ENCODE measurements at regions not wholly inside any gene's neighbourhood (a gene's known extent, or its start where the extent isn't known, plus 50 kb on each side); places are given as distances from the start of the nearest gene placed in this dataset.

DNA sequence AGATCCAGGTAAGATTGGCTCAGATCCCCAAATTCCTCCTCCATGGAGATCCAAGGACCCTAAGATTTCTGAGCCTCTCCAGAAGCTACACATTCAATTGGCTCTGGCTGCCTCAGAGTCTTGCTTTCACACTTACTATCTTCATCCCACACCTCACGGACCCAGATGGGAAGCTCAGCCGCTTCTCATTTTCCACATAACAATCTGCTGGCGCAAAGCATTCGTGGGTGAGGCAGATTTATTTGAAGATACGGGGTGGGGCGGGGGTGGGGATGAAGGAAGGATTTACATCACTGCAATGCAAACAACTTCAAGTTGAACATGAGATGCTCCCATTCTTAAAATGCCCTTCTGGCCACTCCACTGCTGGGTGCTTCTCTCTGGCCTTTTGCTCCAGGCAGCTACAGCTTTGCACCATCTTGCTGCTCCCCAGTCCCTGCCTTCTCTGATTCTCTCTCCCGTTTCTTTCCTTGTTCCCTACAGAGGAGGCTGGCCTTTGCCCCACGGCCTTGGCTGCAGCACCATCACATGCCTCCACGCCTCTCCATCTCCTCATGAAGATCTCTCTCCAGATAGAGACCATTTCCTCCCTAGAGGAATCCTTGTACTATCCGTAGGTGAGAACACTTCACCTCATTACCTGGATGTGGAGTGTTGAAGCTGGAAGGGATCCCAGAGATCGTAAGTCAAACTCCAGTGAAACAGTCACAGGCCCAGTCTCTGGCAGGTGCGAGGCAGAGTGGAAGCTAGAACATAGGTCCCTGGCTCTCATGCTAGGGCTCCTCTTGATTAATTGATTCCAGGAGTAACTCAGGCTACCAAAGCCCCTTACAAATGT is 175.9 kb downstream of the RPLP1 start:
- no peak for DNase-seq

DNA sequence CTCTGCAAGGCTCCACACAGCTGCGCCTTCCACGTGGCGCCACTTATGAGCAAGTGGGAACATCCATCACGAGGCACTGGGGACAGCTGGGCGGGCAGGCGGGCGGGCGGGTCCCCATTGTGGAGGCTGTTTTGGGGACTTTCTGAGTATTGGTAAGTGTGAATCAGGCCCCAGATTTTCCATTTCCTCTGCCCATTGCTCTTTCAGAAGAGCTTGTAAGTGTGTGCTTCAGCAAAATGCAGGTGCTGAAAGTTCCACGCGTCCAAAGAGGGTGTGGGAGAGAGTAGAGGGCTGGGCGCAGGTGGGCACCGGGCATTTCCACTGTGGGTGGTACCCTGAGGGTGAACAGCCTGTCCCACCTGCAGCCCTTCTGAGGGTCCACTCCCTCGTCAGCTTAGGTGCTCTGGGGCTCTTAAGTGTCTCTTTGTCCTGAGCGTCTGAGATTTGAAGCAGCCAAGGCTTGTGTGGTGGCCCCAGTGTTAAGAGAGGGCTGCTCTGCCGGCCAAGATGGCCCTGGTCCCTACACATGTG is 177.1 kb downstream of the RPLP1 start:
- no peak for DNase-seq

- DNase-seq, result no peak
Observed at GRCh38 chr15:69631005-69631404, 178.4 kb downstream of the RPLP1 start.

- no peak for DNase-seq
Observed at GRCh38 chr15:69631978-69632377, 179.4 kb downstream of the RPLP1 start.

DNA sequence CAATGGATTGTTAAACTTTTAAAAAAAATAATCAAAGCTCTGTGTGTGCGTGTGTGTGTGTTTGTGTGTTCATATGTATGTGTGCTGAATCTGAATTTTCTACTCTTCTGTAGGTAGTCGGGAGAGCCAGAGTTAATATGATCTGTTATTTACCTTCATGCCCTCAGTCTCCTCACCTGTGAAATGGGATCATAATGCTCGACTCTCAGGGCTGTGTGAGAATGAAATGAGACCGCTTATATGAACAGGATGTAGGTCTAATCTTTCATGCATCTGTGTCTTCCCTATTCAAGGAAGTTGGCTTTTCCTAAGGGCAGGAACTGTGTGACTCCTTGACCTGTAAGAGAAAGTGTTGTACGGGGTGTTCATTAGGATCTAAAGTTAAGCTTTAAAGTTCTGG is 182.2 kb downstream of the RPLP1 start:
- DNase-seq, result no peak

GRCh38 chr15:69636169-69636915 is 183.7 kb downstream of the RPLP1 start:
- no peak for DNase-seq

- DNase-seq, result no peak
Observed at GRCh38 chr15:69637818-69638217, 185.2 kb downstream of the RPLP1 start.

- DNase-seq, result no peak
Observed at GRCh38 chr15:69643476-69643875, 190.9 kb downstream of the RPLP1 start.

DNA sequence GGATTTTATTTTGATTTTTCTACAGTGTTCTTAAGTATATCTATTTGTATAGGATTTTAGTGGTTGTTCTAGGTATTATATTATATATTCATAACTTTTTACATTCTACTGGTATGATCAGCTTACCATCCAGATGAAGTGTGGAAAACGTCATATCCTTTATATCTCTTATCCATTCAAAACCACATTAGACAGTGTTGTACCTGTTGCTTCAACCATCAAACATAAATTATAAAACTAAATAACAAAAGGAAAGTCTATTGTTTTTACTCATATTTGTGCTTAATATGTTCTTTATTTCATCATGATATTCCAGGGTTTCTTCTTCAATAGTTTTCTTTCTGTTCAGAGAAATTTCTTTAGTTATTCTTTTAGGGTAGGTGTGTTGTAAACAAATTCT is 191.4 kb downstream of the RPLP1 start:
- DNase-seq, result no peak

DNA sequence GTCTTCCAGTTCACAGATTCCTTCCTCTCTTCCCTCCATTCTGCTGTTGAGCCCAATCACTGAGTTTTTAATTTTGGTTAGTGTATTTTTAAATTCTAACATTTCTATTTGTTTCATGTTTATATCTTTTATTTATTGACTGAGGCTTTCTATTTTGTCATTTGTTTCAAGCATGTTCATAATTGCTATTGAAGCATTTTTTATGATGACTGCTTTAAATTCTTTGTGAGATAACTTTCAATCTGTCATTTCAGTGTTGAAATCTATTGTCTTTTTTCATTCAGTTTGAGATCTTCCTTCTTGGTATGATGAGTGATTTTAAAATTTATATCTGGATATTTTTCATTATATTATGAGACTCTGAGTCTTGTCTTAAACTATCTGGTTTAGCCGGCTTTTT is 192.3 kb downstream of the RPLP1 start:
- DNase-seq, result no peak

DNA sequence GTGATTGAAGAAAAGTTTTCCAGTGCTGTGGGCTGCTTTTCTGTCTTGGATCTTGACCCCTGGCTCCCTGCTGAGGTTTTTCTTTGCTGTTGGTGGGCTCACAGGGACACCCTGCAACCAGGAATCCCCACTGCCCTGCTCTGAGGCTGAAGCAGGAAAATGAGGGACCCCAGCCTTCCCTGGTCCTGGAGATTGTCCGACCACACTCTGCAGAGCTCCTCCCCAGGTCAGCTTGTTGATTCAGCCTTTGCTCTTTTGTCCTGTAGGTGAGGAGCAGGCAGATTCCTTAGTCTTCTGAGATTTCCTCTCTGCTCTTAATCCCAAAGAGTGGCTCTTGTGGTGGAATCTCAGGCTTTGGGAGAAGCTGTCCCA is 194.5 kb downstream of the RPLP1 start:
- DNase-seq, result no peak

- DNase-seq, result no peak
Observed at GRCh38 chr15:69648212-69648611, 195.6 kb downstream of the RPLP1 start.

DNA sequence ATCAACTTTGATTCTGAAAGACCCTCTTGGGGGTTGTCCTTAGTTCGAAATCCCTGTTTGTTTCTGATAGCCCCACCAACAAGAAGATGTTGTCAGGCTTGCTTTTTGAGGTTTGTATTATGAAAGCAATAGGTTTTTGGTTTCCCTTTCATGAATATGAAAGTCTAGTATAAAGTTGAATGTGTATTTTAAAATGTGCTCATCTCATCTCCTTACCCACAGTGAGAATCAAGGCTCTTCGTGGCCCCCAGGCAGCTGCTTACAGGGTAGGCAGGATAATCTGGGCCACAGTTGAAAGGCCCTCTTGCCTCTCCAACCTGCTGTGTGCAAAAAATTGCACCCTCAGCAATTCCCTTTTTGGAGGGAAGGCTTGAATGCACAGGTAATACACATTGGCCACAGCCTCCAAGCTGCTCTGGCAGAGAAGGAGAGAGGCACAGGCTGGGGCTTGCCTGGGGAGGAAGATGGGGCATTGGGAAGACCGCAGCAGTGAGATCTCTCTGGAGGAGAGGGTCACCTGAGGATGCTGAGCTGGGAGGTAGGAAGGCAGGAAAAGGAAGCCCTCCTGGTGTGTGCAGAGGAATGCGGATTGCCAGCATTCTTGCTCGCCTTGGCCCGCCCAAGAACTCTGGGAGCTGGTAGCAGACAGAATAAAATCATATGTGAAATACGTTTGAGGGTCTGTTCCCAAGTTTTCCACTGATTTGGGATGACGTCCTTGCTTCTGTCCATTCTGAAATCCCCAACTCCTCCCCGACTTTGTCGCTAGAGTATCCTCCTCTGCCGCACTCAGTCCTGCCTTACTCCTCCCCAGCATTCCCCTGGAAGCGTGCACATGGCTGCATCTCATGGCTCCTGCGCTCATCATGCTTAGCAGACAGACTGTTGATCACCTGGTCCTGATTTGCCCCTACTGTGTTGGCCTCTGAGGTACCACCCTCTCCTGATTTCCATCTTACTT is 196.4 kb downstream of the RPLP1 start:
- no peak for DNase-seq

DNA sequence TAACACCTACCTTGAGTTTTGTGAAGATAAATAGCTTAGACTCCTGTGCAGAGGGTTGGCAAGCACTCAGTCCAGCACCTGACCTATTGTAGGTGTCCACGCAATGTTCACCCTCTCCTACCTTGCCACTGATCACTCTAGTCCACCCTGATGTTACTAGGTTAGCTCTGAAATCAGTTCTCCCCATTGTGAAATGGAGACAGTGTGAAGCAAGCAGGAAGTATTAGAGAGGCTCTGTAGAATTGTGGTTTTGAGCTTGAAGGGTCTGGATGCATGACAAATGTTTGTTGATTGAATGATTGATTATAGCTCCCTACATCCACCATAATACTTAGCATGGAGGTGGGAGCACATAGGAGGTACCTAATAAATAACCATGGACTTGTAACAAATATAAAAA is 199.7 kb downstream of the RPLP1 start:
- DNase-seq, result no peak

- DNase-seq, result no peak
Observed at GRCh38 chr15:69652751-69653305, 200.2 kb downstream of the RPLP1 start.

DNA sequence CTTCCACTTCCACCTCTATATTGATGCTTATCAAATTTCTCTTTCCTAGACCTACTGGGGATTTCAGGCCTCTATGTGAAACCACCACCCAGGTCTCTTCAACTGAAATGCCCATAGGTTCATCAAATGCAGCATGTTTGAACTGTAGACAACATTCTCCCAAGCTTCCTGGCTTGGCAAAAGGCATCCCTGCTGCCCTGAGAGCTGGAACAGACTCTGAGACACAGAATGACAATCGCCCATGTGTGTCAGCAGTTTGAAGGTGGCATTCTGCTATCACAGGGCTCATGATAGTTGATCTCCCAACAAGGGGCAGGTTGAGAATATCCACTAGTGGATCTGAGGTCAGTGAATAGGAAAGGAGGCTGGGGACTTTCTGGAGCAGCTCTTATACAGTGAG is 200.7 kb downstream of the RPLP1 start:
- DNase-seq, result no peak

DNA sequence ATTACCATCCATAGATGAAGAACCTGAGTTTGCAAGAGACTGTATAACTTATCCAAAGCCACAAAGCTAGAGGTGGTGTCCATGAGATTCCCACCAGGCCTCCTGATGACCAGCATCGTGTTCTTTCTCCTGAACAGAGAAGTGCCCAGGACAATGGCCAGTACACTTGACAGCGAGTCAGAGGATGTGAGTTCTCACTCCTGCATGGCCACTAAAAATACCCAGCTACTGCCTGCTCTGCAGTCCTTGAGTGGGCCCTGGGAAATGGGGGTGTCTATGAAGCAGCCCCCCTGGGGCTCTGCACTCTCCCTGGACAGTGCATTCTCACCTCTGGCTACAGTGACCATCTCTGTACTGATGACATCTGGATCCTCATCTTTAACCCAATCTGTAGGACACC is 201.2 kb downstream of the RPLP1 start:
- no peak for DNase-seq

- DNase-seq, result no peak
Observed at GRCh38 chr15:69656271-69657030, 203.8 kb downstream of the RPLP1 start.

- DNase-seq, result no peak
Observed at GRCh38 chr15:69657626-69658025, 205.0 kb downstream of the RPLP1 start.

DNA sequence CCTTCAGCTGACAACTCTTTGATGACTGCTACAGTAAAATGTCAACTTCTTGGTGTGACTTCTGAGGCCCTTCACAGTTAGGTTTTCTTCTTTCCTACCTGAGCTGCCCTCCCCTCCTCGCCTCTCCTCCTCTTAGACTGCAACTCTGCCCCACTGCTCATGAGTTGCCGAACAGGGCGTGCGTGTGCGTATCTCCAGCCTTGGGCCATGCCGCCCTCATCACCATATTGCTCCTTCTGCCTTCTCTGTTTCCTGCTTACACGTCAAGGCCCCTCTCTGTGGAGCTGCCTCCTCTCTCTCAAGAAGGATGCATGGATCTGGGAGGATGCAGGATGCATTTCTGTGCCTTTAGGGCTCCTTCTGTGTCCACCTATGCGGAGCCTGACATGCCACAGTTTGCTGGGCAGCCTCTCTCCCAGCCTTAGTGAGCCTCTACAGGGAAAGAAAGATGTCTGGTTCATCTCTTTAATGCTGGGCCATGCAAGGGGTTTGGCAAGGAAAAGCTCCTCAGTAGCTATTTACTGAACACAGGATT is 205.9 kb downstream of the RPLP1 start:
- no peak for DNase-seq

GRCh38 chr15:69659454-69660050 is 206.9 kb downstream of the RPLP1 start:
- no peak for DNase-seq

All from T-helper 2 cell (primary cell).